Smooth muscle cell (in vitro differentiated cells): ENCODE measurements at regions not wholly inside any gene's neighbourhood (a gene's known extent, or its start where the extent isn't known, plus 50 kb on each side); places are given as distances from the start of the nearest gene placed in this dataset.

Source experiments
- DNase-seq: peaks from one replicate; lab custom pipeline; 2025; ENCODE audit not compliant: unreplicated experiment; lab: John Stamatoyannopoulos, UW
- H2AFZ ChIP-seq: fragments of 200-600 bp; sonication (generic); 2 replicates; pipeline ENCODE4 v1.6.0; 2016; ENCODE audit warnings: antibody characterized with exemption, low read depth, mild to moderate bottlenecking
- H3F3A ChIP-seq: fragments of 200-600 bp; sonication (generic); 2 replicates; pipeline ENCODE4 v1.6.0; 2017; ENCODE audit warnings: antibody characterized with exemption, low read depth
- H3K27ac ChIP-seq: fragments of 200-600 bp; sonication (generic); 2 replicates; pipeline ENCODE4 v1.5.1; 2016; ENCODE audit warnings: low read depth, mild to moderate bottlenecking
- H3K27me3 ChIP-seq: fragments of 200-600 bp; sonication (generic); 2 replicates; pipeline ENCODE4 v1.6.1; 2016; ENCODE audit warnings: low read depth, mild to moderate bottlenecking
- H3K36me3 ChIP-seq: fragments of 200-600 bp; sonication (generic); 2 replicates; pipeline ENCODE4 v1.5.1; 2016; ENCODE audit warnings: low read depth
- H3K4me1 ChIP-seq: fragments of 200-600 bp; sonication (generic); 2 replicates; pipeline ENCODE4 v1.5.1; 2016; ENCODE audit warnings: low read depth
- H3K4me2 ChIP-seq: fragments of 200-600 bp; sonication (generic); 2 replicates; pipeline ENCODE4 v1.6.0; 2016; ENCODE audit warnings: mild to moderate bottlenecking
- H3K4me3 ChIP-seq: fragments of 200-600 bp; sonication (generic); 2 replicates; pipeline ENCODE4 v1.5.1; 2016; ENCODE audit warnings: mild to moderate bottlenecking
- H3K79me2 ChIP-seq: fragments of 200-600 bp; sonication (generic); 2 replicates; pipeline ENCODE4 v1.6.0; 2016; ENCODE audit warnings: low read depth, mild to moderate bottlenecking
- H3K9ac ChIP-seq: fragments of 200-600 bp; sonication (generic); 2 replicates; pipeline ENCODE4 v1.6.0; 2016; ENCODE audit warnings: low read depth
- H3K9me3 ChIP-seq: fragments of 200-600 bp; sonication (generic); replicated peaks from 2 replicates; pipeline ENCODE4 v1.5.1; 2016; ENCODE audit warnings: low read depth
- H4K20me1 ChIP-seq: fragments of 200-600 bp; sonication (generic); 2 replicates; pipeline ENCODE4 v1.6.0; 2016; ENCODE audit warnings: low read depth
- WGBS: methylation state at CpG from one replicate; pipeline ENCODE4 v1.1.7; 2016; ENCODE audit warnings: low lambda C conversion rate; 5-methylcytosine and 5-hydroxymethylcytosine counted together
- TF ChIP-seq, protein P1 (sequence below): fragments of 200-600 bp; sonication (generic); IDR thresholded peaks from 2 replicates; pipeline ENCODE4 v1.5.1; 2017; ENCODE audit warnings: borderline replicate concordance, mild to moderate bottlenecking, antibody characterized with exemption; ENCODE audit not compliant: insufficient read depth, poor library complexity, severe bottlenecking

DNA sequence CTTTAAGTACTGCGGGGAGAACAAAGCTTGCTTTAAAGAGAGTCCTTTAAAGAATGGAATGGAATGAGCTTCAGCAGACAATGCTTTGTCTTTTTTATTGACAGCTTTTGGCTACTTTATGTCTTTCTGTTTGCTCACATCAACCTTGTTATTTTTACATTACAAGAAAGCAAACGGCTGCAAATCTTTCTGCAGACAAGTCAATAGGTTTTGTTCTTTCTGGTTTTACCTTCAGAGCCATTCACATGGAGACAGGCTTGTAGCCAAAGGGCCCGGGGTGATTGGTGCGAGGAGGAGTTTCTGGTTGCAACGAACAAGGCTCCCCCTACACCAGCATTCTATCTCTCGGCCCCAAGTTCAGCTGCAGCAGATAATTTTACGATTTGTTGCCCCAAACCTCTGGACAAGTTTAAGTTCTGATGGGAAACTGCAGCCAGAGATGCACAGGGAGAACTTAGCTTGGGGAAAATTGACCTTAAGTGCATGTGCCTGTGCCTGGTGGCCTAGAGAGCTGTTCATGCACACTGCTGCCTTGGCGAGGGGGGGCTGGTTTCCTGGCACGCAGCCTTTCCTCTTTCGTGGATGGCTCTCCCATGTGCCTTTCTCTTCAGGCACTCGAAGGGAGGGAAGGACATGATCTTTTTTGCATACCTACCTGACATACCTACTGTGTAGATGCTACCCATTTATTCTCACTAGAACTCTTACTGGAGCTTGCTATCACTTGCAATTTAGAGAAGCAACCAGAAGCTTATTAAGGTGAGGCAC lies 543.2 kb downstream of the DCDC2C start:
- H4K20me1 ChIP-seq: no peaks in the 10 kb centered on the region
- H3K27me3 ChIP-seq: no peaks in the 10 kb centered on the region
- TF ChIP-seq, protein P1, sequence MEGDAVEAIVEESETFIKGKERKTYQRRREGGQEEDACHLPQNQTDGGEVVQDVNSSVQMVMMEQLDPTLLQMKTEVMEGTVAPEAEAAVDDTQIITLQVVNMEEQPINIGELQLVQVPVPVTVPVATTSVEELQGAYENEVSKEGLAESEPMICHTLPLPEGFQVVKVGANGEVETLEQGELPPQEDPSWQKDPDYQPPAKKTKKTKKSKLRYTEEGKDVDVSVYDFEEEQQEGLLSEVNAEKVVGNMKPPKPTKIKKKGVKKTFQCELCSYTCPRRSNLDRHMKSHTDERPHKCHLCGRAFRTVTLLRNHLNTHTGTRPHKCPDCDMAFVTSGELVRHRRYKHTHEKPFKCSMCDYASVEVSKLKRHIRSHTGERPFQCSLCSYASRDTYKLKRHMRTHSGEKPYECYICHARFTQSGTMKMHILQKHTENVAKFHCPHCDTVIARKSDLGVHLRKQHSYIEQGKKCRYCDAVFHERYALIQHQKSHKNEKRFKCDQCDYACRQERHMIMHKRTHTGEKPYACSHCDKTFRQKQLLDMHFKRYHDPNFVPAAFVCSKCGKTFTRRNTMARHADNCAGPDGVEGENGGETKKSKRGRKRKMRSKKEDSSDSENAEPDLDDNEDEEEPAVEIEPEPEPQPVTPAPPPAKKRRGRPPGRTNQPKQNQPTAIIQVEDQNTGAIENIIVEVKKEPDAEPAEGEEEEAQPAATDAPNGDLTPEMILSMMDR: no peak
- H3K9ac ChIP-seq: no peak overlapping the region
- no peak overlapping the region for H2AFZ ChIP-seq
- no peaks in the 10 kb centered on the region for H3K4me1 ChIP-seq
- H3K36me3 ChIP-seq: no peaks in the 10 kb centered on the region
- no peaks in the 10 kb centered on the region for H3K79me2 ChIP-seq
- 50% methylated on average over 11 of the region's 11 CpGs for WGBS
- H3K9me3 ChIP-seq: no peaks in the 10 kb centered on the region
- H3K4me3 ChIP-seq: no peak overlapping the region
- DNase-seq: no peak
- H3K4me2 ChIP-seq: no peak overlapping the region
- H3F3A ChIP-seq: no peaks in the 10 kb centered on the region
- H3K27ac ChIP-seq: no peak overlapping the region

DNA sequence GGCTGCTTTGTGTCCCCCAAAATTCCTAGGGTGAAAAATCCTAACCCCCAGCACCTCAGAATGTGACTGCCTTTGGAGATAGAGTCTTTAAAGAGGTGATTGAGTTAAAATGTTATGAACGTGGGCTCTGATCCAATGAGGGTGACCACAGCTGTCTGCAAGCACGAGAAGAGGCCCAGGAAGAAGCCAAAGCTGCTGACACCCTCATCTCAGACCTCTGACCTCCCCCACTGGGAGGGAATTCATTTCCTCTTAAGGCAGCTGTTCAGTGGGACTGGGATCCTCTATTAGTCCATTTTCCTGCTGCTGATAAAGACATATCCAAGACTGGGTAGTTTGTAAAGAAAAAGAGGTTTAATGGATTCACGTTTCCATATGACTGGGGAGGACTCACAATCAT lies 544.4 kb downstream of the DCDC2C start:
- Histone ChIP-seq H3K4me3 (no peak overlapping the region), H4K20me1 (no peaks in the 10 kb centered on the region), H3K27me3 (no peaks in the 10 kb centered on the region), H3K4me2 (no peak overlapping the region), H3F3A (no peaks in the 10 kb centered on the region), H3K9me3 (no peaks in the 10 kb centered on the region), H3K9ac (no peak overlapping the region), H3K27ac (no peak overlapping the region), H2AFZ (no peak overlapping the region), H3K79me2 (no peaks in the 10 kb centered on the region), H3K4me1 (no peaks in the 10 kb centered on the region), H3K36me3 (no peaks in the 10 kb centered on the region)
- TF ChIP-seq, protein P1: no peak
- WGBS: 68% methylated on average over 3 of the region's 3 CpGs
- DNase-seq: no peak

DNA sequence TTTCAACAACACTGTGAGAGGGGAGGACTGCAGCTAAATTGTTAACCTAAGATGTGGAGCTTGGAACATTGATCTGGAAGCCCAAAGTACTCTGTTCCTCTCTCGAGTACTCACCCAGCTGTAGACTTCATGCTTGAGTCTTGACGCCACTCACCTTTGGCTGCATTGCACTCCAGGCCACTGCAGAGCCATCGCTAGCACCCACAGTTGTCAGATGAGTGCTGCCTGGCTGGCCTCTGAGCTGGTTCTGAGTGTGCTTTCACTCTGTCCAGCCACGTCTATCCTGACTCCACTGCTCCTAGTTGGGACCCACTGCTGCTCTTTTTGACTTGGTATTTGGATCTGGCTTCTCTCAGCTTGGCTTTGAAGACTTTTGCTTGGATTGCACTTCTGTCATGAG lies 552.1 kb downstream of the DCDC2C start:
- WGBS: 80% methylated on average over 4 of the region's 4 CpGs
- DNase-seq: no peak
- H3K4me1 ChIP-seq: no peaks in the 10 kb centered on the region
- no peaks in the 10 kb centered on the region for H3K36me3 ChIP-seq
- no peak overlapping the region for H3K9ac ChIP-seq
- no peak overlapping the region for H3K4me2 ChIP-seq
- no peaks in the 10 kb centered on the region for H3F3A ChIP-seq
- H3K79me2 ChIP-seq: no peaks in the 10 kb centered on the region
- H3K4me3 ChIP-seq: no peak overlapping the region
- H3K27ac ChIP-seq: no peak overlapping the region
- H3K9me3 ChIP-seq: no peaks in the 10 kb centered on the region
- H3K27me3 ChIP-seq: no peaks in the 10 kb centered on the region
- H2AFZ ChIP-seq: no peak overlapping the region
- no peaks in the 10 kb centered on the region for H4K20me1 ChIP-seq
- TF ChIP-seq, protein P1: no peak

DNA sequence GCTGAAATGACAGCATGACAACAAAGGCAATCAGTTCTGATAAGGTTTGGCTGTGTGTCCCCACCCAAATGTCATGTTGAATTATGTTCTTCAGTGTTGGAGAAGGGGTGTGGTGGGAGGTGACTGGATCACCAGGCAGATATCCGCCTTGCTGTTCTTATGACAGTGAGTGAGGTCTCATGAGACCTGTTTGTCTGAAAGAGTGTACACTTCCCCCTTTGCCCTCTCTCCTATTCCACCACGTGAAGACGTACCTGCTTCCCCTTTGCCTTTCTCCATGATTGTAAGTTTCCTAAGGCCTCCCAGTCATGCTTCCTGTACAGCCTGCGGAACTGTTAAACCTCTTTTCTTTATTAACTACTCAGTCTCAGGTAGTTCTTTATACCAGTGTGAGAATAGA lies 553.0 kb downstream of the DCDC2C start:
- no peaks in the 10 kb centered on the region for H3K79me2 ChIP-seq
- no peaks in the 10 kb centered on the region for H3F3A ChIP-seq
- TF ChIP-seq, protein P1: no peak

More for the DNA sequence above, 553.0 kb downstream of the DCDC2C start:
- Histone ChIP-seq H3K27me3 (no peaks in the 10 kb centered on the region), H3K27ac (no peak overlapping the region), H4K20me1 (no peaks in the 10 kb centered on the region), H3K4me2 (no peak overlapping the region), H3K36me3 (no peaks in the 10 kb centered on the region), H3K9me3 (no peaks in the 10 kb centered on the region), H3K4me1 (no peaks in the 10 kb centered on the region), H3K9ac (no peak overlapping the region), H3K4me3 (no peak overlapping the region), H2AFZ (no peak overlapping the region)
- 85% methylated on average over 4 of the region's 4 CpGs for WGBS
- DNase-seq: no peak
